ENCODE measurements at regions not wholly inside any gene's neighbourhood (a gene's known extent, or its start where the extent isn't known, plus 50 kb on each side); places are given as distances from the start of the nearest gene placed in this dataset.
"Not testable (repeated sequence)": the region's sequence is repeated elsewhere in the genome, so short reads cannot be mapped to it uniquely, and the experiment has no call there.

- Histone ChIP-seq H3K9ac (ENCODE audit: low read length in 2 of 2) (no peak overlapping the region), H3K27me3 (ENCODE audit: control insufficient read depth in 1 of 2, insufficient read depth in 2 of 2, low read length in 2 of 2) (no peaks in the 10 kb centered on the region), H3K9me3 (ENCODE audit: control insufficient read depth in 2 of 2, low read length in 2 of 2) (no peaks in the 10 kb centered on the region), H3K27ac (ENCODE audit: low read length) (no peak overlapping the region), H3K4me1 (ENCODE audit: control insufficient read depth, insufficient read depth, low read length) (no peaks in the 10 kb centered on the region), H3K36me3 (ENCODE audit: control insufficient read depth in 2 of 2, insufficient read depth in 2 of 2, low read length in 2 of 2) (no peaks in the 10 kb centered on the region), H3K4me3 (ENCODE audit: low read length in 2 of 2) (no peak overlapping the region)
Observed at GRCh38 chr3:146382386-146382785, 87.0 kb downstream of the PLSCR2 start.

- H3K9me3 ChIP-seq (ENCODE audit: control insufficient read depth in 2 of 2, low read length in 2 of 2), result no peaks in the 10 kb centered on the region
- no peaks in the 10 kb centered on the region for H3K27me3 ChIP-seq (ENCODE audit: control insufficient read depth in 1 of 2, insufficient read depth in 2 of 2, low read length in 2 of 2)
- no peaks in the 10 kb centered on the region for H3K36me3 ChIP-seq (ENCODE audit: control insufficient read depth in 2 of 2, insufficient read depth in 2 of 2, low read length in 2 of 2)
- no peak overlapping the region for H3K27ac ChIP-seq (ENCODE audit: low read length)
- H3K4me3 ChIP-seq (ENCODE audit: low read length in 2 of 2), result no peak overlapping the region
- H3K9ac ChIP-seq (ENCODE audit: low read length in 2 of 2), result no peak overlapping the region
- H3K4me1 ChIP-seq (ENCODE audit: control insufficient read depth, insufficient read depth, low read length), result no peaks in the 10 kb centered on the region
Observed at GRCh38 chr3:146380046-146380445, 89.3 kb downstream of the PLSCR2 start.

- Histone ChIP-seq H3K36me3 (ENCODE audit: control insufficient read depth in 2 of 2, insufficient read depth in 2 of 2, low read length in 2 of 2) (no peaks in the 10 kb centered on the region), H3K4me1 (ENCODE audit: control insufficient read depth, insufficient read depth, low read length) (no peaks in the 10 kb centered on the region), H3K4me3 (ENCODE audit: low read length in 2 of 2) (no peak overlapping the region)
Observed at GRCh38 chr3:146375219-146375618, 94.1 kb downstream of the PLSCR2 start.

GRCh38 chr3:146374146-146374545, 95.2 kb downstream of the PLSCR2 start:
- H3K4me3 ChIP-seq (ENCODE audit: low read length in 2 of 2), result no peak overlapping the region
- H3K9me3 ChIP-seq (ENCODE audit: control insufficient read depth in 2 of 2, low read length in 2 of 2), result peaks cover 4 to 9% of the 10 kb centered on the region in 2 donors
- H3K27ac ChIP-seq (ENCODE audit: low read length), result no peak overlapping the region
- H3K27me3 ChIP-seq (ENCODE audit: control insufficient read depth in 1 of 2, insufficient read depth in 2 of 2, low read length in 2 of 2), result no peaks in the 10 kb centered on the region
- no peaks in the 10 kb centered on the region for H3K36me3 ChIP-seq (ENCODE audit: control insufficient read depth in 2 of 2, insufficient read depth in 2 of 2, low read length in 2 of 2)
- H3K4me1 ChIP-seq (ENCODE audit: control insufficient read depth, insufficient read depth, low read length), result no peaks in the 10 kb centered on the region
- H3K9ac ChIP-seq (ENCODE audit: low read length in 2 of 2), result no peak overlapping the region

More at GRCh38 chr3:146375219-146375618, 94.1 kb downstream of the PLSCR2 start:
- no peak overlapping the region for H3K27ac ChIP-seq (ENCODE audit: low read length)
- H3K9me3 ChIP-seq (ENCODE audit: control insufficient read depth in 2 of 2, low read length in 2 of 2), result peaks cover 4 to 9% of the 10 kb centered on the region in 2 donors
- H3K27me3 ChIP-seq (ENCODE audit: control insufficient read depth in 1 of 2, insufficient read depth in 2 of 2, low read length in 2 of 2), result no peaks in the 10 kb centered on the region
- no peak overlapping the region for H3K9ac ChIP-seq (ENCODE audit: low read length in 2 of 2)

- H3K27me3 ChIP-seq (ENCODE audit: control insufficient read depth in 1 of 2, insufficient read depth in 2 of 2, low read length in 2 of 2), result no peaks in the 10 kb centered on the region
- no peak overlapping the region for H3K9ac ChIP-seq (ENCODE audit: low read length in 2 of 2)
- H3K27ac ChIP-seq (ENCODE audit: low read length), result no peak overlapping the region
- H3K4me3 ChIP-seq (ENCODE audit: low read length in 2 of 2), result no peak overlapping the region
- H3K4me1 ChIP-seq (ENCODE audit: control insufficient read depth, insufficient read depth, low read length), result no peaks in the 10 kb centered on the region
- peaks cover 4 to 9% of the 10 kb centered on the region in 2 donors for H3K9me3 ChIP-seq (ENCODE audit: control insufficient read depth in 2 of 2, low read length in 2 of 2)
- no peaks in the 10 kb centered on the region for H3K36me3 ChIP-seq (ENCODE audit: control insufficient read depth in 2 of 2, insufficient read depth in 2 of 2, low read length in 2 of 2)
Observed at GRCh38 chr3:146371902-146372301, 97.5 kb downstream of the PLSCR2 start.

- Histone ChIP-seq H3K9ac (ENCODE audit: low read length in 2 of 2) (no peak overlapping the region), H3K27ac (ENCODE audit: low read length) (no peak overlapping the region), H3K4me3 (ENCODE audit: low read length in 2 of 2) (no peak overlapping the region), H3K4me1 (ENCODE audit: control insufficient read depth, insufficient read depth, low read length) (no peaks in the 10 kb centered on the region), H3K9me3 (ENCODE audit: control insufficient read depth in 2 of 2, low read length in 2 of 2) (peaks cover 4 to 9% of the 10 kb centered on the region in 2 donors), H3K27me3 (ENCODE audit: control insufficient read depth in 1 of 2, insufficient read depth in 2 of 2, low read length in 2 of 2) (no peaks in the 10 kb centered on the region), H3K36me3 (ENCODE audit: control insufficient read depth in 2 of 2, insufficient read depth in 2 of 2, low read length in 2 of 2) (no peaks in the 10 kb centered on the region)
Observed at GRCh38 chr3:146368882-146369523, 100.4 kb downstream of the PLSCR2 start.

- H3K36me3 ChIP-seq (ENCODE audit: control insufficient read depth in 2 of 2, insufficient read depth in 2 of 2, low read length in 2 of 2), result no peaks in the 10 kb centered on the region
- no peak overlapping the region for H3K27ac ChIP-seq (ENCODE audit: low read length)
- H3K9me3 ChIP-seq (ENCODE audit: control insufficient read depth in 2 of 2, low read length in 2 of 2), result peaks cover 0 to 5% of the 10 kb centered on the region in 2 donors
- no peaks in the 10 kb centered on the region for H3K27me3 ChIP-seq (ENCODE audit: control insufficient read depth in 1 of 2, insufficient read depth in 2 of 2, low read length in 2 of 2)
- H3K4me1 ChIP-seq (ENCODE audit: control insufficient read depth, insufficient read depth, low read length), result no peaks in the 10 kb centered on the region
- no peak overlapping the region for H3K4me3 ChIP-seq (ENCODE audit: low read length in 2 of 2)
- H3K9ac ChIP-seq (ENCODE audit: low read length in 2 of 2), result no peak overlapping the region
Observed at GRCh38 chr3:146359841-146360240, 108.9 kb upstream of the PLSCR4 start.

- H3K4me3 ChIP-seq (ENCODE audit: low read length in 2 of 2); H3K36me3 ChIP-seq (ENCODE audit: control insufficient read depth in 2 of 2, insufficient read depth in 2 of 2, low read length in 2 of 2): not testable (repeated sequence)
Observed at GRCh38 chr3:146354421-146354820, 103.5 kb upstream of the PLSCR4 start.

GRCh38 chr3:146350852-146351251, 99.9 kb upstream of the PLSCR4 start:
- H3K36me3 ChIP-seq (ENCODE audit: control insufficient read depth in 2 of 2, insufficient read depth in 2 of 2, low read length in 2 of 2), result no peaks in the 10 kb centered on the region
- no peak overlapping the region for H3K4me3 ChIP-seq (ENCODE audit: low read length in 2 of 2)
- no peak overlapping the region for H3K9ac ChIP-seq (ENCODE audit: low read length in 2 of 2)
- no peaks in the 10 kb centered on the region for H3K27me3 ChIP-seq (ENCODE audit: control insufficient read depth in 1 of 2, insufficient read depth in 2 of 2, low read length in 2 of 2)
- no peaks in the 10 kb centered on the region for H3K9me3 ChIP-seq (ENCODE audit: control insufficient read depth in 2 of 2, low read length in 2 of 2)
- no peak overlapping the region for H3K27ac ChIP-seq (ENCODE audit: low read length)
- H3K4me1 ChIP-seq (ENCODE audit: control insufficient read depth, insufficient read depth, low read length), result no peaks in the 10 kb centered on the region

More at GRCh38 chr3:146354421-146354820, 103.5 kb upstream of the PLSCR4 start:
- H3K9ac ChIP-seq (ENCODE audit: low read length in 2 of 2); H3K4me1 ChIP-seq (ENCODE audit: control insufficient read depth, insufficient read depth, low read length); H3K27ac ChIP-seq (ENCODE audit: low read length); H3K9me3 ChIP-seq (ENCODE audit: control insufficient read depth in 2 of 2, low read length in 2 of 2); H3K27me3 ChIP-seq (ENCODE audit: control insufficient read depth in 1 of 2, insufficient read depth in 2 of 2, low read length in 2 of 2): not testable (repeated sequence)

GRCh38 chr3:146345900-146346299, 95.0 kb upstream of the PLSCR4 start:
- no peaks in the 10 kb centered on the region for H3K27me3 ChIP-seq (ENCODE audit: control insufficient read depth in 1 of 2, insufficient read depth in 2 of 2, low read length in 2 of 2)
- no peak overlapping the region for H3K27ac ChIP-seq (ENCODE audit: low read length)
- H3K4me3 ChIP-seq (ENCODE audit: low read length in 2 of 2), result no peak overlapping the region
- no peak overlapping the region for H3K9ac ChIP-seq (ENCODE audit: low read length in 2 of 2)
- H3K9me3 ChIP-seq (ENCODE audit: control insufficient read depth in 2 of 2, low read length in 2 of 2), result no peaks in the 10 kb centered on the region
- no peaks in the 10 kb centered on the region for H3K4me1 ChIP-seq (ENCODE audit: control insufficient read depth, insufficient read depth, low read length)
- no peaks in the 10 kb centered on the region for H3K36me3 ChIP-seq (ENCODE audit: control insufficient read depth in 2 of 2, insufficient read depth in 2 of 2, low read length in 2 of 2)

- Histone ChIP-seq H3K9ac (ENCODE audit: low read length in 2 of 2) (no peak overlapping the region), H3K27ac (ENCODE audit: low read length) (no peak overlapping the region), H3K4me1 (ENCODE audit: control insufficient read depth, insufficient read depth, low read length) (no peaks in the 10 kb centered on the region), H3K4me3 (ENCODE audit: low read length in 2 of 2) (no peak overlapping the region), H3K36me3 (ENCODE audit: control insufficient read depth in 2 of 2, insufficient read depth in 2 of 2, low read length in 2 of 2) (no peaks in the 10 kb centered on the region), H3K27me3 (ENCODE audit: control insufficient read depth in 1 of 2, insufficient read depth in 2 of 2, low read length in 2 of 2) (no peaks in the 10 kb centered on the region), H3K9me3 (ENCODE audit: control insufficient read depth in 2 of 2, low read length in 2 of 2) (no peaks in the 10 kb centered on the region)
Observed at GRCh38 chr3:146343551-146343950, 92.6 kb upstream of the PLSCR4 start.

Data from stomach smooth muscle (tissue), 2 donors.